ENCODE measurements at regions not wholly inside any gene's neighbourhood (a gene's known extent, or its start where the extent isn't known, plus 50 kb on each side); places are given as distances from the start of the nearest gene placed in this dataset.

DNA sequence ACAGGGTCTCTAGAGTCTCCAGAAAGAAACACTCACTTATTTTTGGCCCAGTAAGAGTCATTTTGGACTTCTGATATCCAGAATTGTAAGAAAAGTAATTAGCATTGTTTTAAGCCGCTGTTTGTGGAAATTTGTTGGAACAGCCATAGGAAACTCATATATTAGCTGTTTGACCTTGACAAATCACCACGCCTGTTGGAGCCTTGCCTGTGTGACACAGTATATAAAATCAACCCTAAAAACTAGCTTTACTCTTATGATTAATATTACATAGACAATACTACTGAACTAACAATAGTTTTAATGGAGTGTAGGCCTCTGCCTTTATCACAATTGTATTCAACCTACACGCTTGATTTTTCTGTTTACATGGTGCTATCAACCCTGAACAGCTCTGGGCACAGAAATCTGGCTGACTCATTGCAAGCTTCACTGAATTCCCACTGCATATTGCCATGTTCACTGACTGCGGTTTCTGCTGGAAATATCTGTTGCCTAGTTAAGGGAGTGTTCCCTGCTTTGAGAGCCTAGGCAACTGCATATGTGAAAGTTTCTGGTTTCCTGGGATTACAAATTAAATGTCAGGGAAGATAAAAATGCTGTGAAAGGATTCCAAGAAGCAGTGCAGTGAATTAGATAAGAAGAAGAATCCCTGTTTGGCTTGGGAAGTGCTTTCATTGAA, 419.5 kb upstream of the DEPDC1 start:
- no peaks in the 10 kb centered on the region for H3K79me2 ChIP-seq (replicated peaks; ENCODE audit: insufficient read depth, low read length)
- H3K9me2 ChIP-seq (ENCODE audit: insufficient read depth, low read length): no peaks in the 10 kb centered on the region
- H3K9me3 ChIP-seq (ENCODE audit: low read length): no peaks in the 10 kb centered on the region
- no peak overlapping the region for H3K4me3 ChIP-seq (ENCODE audit: low read length)
- no peak overlapping the region for H3K9ac ChIP-seq (ENCODE audit: low read length)
- H3K27ac ChIP-seq (ENCODE audit: low read length): no peak overlapping the region
- TF ChIP-seq MXI1 (conservative IDR thresholded peaks at IDR 0.05; ENCODE audit: poor library complexity, severe bottlenecking): no peak
- TF ChIP-seq RAD21 (conservative IDR thresholded peaks at IDR 0.05): no peak
- TF ChIP-seq, protein P1, sequence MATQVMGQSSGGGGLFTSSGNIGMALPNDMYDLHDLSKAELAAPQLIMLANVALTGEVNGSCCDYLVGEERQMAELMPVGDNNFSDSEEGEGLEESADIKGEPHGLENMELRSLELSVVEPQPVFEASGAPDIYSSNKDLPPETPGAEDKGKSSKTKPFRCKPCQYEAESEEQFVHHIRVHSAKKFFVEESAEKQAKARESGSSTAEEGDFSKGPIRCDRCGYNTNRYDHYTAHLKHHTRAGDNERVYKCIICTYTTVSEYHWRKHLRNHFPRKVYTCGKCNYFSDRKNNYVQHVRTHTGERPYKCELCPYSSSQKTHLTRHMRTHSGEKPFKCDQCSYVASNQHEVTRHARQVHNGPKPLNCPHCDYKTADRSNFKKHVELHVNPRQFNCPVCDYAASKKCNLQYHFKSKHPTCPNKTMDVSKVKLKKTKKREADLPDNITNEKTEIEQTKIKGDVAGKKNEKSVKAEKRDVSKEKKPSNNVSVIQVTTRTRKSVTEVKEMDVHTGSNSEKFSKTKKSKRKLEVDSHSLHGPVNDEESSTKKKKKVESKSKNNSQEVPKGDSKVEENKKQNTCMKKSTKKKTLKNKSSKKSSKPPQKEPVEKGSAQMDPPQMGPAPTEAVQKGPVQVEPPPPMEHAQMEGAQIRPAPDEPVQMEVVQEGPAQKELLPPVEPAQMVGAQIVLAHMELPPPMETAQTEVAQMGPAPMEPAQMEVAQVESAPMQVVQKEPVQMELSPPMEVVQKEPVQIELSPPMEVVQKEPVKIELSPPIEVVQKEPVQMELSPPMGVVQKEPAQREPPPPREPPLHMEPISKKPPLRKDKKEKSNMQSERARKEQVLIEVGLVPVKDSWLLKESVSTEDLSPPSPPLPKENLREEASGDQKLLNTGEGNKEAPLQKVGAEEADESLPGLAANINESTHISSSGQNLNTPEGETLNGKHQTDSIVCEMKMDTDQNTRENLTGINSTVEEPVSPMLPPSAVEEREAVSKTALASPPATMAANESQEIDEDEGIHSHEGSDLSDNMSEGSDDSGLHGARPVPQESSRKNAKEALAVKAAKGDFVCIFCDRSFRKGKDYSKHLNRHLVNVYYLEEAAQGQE (IDR thresholded peaks at IDR 0.05; ENCODE audit: borderline replicate concordance): no peak
- TF ChIP-seq TAF1 (IDR thresholded peaks at IDR 0.05; ENCODE audit: low read depth): no peak
- TF ChIP-seq, protein P2, sequence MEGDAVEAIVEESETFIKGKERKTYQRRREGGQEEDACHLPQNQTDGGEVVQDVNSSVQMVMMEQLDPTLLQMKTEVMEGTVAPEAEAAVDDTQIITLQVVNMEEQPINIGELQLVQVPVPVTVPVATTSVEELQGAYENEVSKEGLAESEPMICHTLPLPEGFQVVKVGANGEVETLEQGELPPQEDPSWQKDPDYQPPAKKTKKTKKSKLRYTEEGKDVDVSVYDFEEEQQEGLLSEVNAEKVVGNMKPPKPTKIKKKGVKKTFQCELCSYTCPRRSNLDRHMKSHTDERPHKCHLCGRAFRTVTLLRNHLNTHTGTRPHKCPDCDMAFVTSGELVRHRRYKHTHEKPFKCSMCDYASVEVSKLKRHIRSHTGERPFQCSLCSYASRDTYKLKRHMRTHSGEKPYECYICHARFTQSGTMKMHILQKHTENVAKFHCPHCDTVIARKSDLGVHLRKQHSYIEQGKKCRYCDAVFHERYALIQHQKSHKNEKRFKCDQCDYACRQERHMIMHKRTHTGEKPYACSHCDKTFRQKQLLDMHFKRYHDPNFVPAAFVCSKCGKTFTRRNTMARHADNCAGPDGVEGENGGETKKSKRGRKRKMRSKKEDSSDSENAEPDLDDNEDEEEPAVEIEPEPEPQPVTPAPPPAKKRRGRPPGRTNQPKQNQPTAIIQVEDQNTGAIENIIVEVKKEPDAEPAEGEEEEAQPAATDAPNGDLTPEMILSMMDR (IDR thresholded peaks at IDR 0.05; ENCODE audit: poor library complexity, severe bottlenecking): no peak
- no peak for TF ChIP-seq EP300 (conservative IDR thresholded peaks at IDR 0.05; ENCODE audit: poor library complexity, severe bottlenecking)
- no peak for TF ChIP-seq SMC3 (conservative IDR thresholded peaks at IDR 0.05; ENCODE audit: poor library complexity)
- no peak for TF ChIP-seq POLR2AphosphoS5 (IDR thresholded peaks at IDR 0.05)
- no peak for TF ChIP-seq EZH2 (IDR thresholded peaks at IDR 0.05; ENCODE audit: borderline replicate concordance, insufficient read depth, low read length, poor library complexity, severe bottlenecking)
- no peaks in the 10 kb centered on the region for H3F3A ChIP-seq (ENCODE audit: insufficient read depth, low read length, poor library complexity, severe bottlenecking)
- no peak overlapping the region for H3K4me2 ChIP-seq (ENCODE audit: low read length)
- H4K20me1 ChIP-seq (ENCODE audit: insufficient read depth): no peaks in the 10 kb centered on the region
- no peaks in the 10 kb centered on the region for H3K36me3 ChIP-seq (ENCODE audit: insufficient read depth, low read length)
- H2AFZ ChIP-seq (ENCODE audit: low read depth, low read length): no peak overlapping the region
- H3K27me3 ChIP-seq (ENCODE audit: insufficient read depth, low read depth, low read length): no peaks in the 10 kb centered on the region

DNA sequence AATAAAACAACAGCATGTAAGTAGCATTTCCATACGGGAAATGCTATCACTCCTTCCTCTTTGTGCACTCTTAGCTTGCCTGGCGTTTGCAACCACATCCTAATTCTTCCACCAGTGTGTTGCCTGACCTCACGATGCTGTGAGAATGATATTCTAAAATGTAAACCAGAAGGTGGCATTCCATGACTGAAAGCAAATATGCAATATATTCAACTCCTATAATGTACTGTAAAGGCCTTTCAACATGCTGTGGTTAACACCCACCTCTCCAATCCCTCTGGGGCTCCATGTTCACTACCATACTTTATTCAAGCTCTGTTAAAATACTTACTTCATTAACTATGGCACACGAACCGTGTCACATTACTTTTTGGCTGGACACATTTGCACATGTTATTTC, 420.6 kb upstream of the DEPDC1 start:
- Histone ChIP-seq H3K27me3 (ENCODE audit: insufficient read depth, low read depth, low read length) (no peaks in the 10 kb centered on the region), H3K27ac (ENCODE audit: low read length) (no peak overlapping the region), H3F3A (ENCODE audit: insufficient read depth, low read length, poor library complexity, severe bottlenecking) (no peaks in the 10 kb centered on the region), H3K9ac (ENCODE audit: low read length) (no peak overlapping the region), H4K20me1 (ENCODE audit: insufficient read depth) (no peaks in the 10 kb centered on the region), H3K9me2 (ENCODE audit: insufficient read depth, low read length) (no peaks in the 10 kb centered on the region), H3K36me3 (ENCODE audit: insufficient read depth, low read length) (no peaks in the 10 kb centered on the region), H3K9me3 (ENCODE audit: low read length) (no peaks in the 10 kb centered on the region), H3K4me2 (ENCODE audit: low read length) (no peak overlapping the region), H2AFZ (ENCODE audit: low read depth, low read length) (no peak overlapping the region), H3K4me3 (ENCODE audit: low read length) (no peak overlapping the region), H3K79me2 (replicated peaks; ENCODE audit: insufficient read depth, low read length) (no peaks in the 10 kb centered on the region)
- TF ChIP-seq RAD21 (conservative IDR thresholded peaks at IDR 0.05): peak; percentile 24
- TF ChIP-seq EZH2 (IDR thresholded peaks at IDR 0.05; ENCODE audit: borderline replicate concordance, insufficient read depth, low read length, poor library complexity, severe bottlenecking): no peak
